HUES48 (cell line): ENCODE measurements at regions not wholly inside any gene's neighbourhood (a gene's known extent, or its start where the extent isn't known, plus 50 kb on each side); places are given as distances from the start of the nearest gene placed in this dataset.

Source experiments
- H3K27ac ChIP-seq: one replicate; pipeline ENCODE4 v1.7.0; 2013; ENCODE audit warnings: low read depth, low read length, inconsistent platforms
- H3K27me3 ChIP-seq: 2 replicates; pipeline ENCODE4 v1.6.1; 2013; ENCODE audit warnings: mild to moderate bottlenecking, low read length; ENCODE audit not compliant: control insufficient read depth, insufficient read depth
- H3K36me3 ChIP-seq: 2 replicates; pipeline ENCODE4 v1.6.1; 2013; ENCODE audit warnings: low read length; ENCODE audit not compliant: control insufficient read depth, insufficient read depth
- H3K4me1 ChIP-seq: 2 replicates; pipeline ENCODE4 v1.6.1; 2013; ENCODE audit warnings: mild to moderate bottlenecking, low read length; ENCODE audit not compliant: control insufficient read depth, insufficient read depth
- H3K4me3 ChIP-seq: 2 replicates; pipeline ENCODE4 v1.5.1; 2013; ENCODE audit warnings: mild to moderate bottlenecking, low read depth, low read length
- H3K9ac ChIP-seq: 2 replicates; pipeline ENCODE4 v1.6.1; 2013; ENCODE audit warnings: mild to moderate bottlenecking, low read depth, low read length, moderate library complexity
- H3K9me3 ChIP-seq: 2 replicates; pipeline ENCODE4 v1.6.1; 2013; ENCODE audit warnings: low read length; ENCODE audit not compliant: control insufficient read depth, insufficient read depth

- H3K9me3 ChIP-seq = no peaks in the 10 kb centered on the region
- H3K9ac ChIP-seq = no peak overlapping the region
Observed at GRCh38 chr6:141134723-141135122, 998.0 kb upstream of the GJE1 start.

DNA sequence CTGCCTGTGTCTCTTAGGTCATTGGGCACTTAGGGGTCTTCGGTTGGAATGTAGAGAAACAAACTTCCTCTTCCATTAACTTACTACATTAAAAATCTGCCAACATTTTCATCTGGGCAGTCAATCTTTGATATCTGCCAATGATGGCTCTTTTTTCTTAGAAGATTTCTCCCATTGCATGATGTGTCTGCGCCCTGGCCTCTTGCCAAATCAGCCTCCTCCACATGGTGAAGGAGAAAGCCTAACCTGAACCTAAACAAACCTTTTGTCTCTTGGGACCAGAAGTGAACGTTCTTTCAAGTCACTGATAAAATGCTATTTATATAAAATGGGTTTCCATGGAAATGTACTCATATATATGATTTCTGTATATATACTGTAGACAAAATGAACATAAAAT lies 998.9 kb upstream of the GJE1 start:
- H3K27ac ChIP-seq = no peak overlapping the region
- H3K4me1 ChIP-seq = no peaks in the 10 kb centered on the region
- no peak overlapping the region for H3K9ac ChIP-seq
- no peaks in the 10 kb centered on the region for H3K9me3 ChIP-seq
- no peak overlapping the region for H3K4me3 ChIP-seq
- H3K36me3 ChIP-seq = no peaks in the 10 kb centered on the region
- no peaks in the 10 kb centered on the region for H3K27me3 ChIP-seq

More at GRCh38 chr6:141134723-141135122, 998.0 kb upstream of the GJE1 start:
- Histone ChIP-seq H3K36me3 (no peaks in the 10 kb centered on the region), H3K4me3 (no peak overlapping the region), H3K4me1 (no peaks in the 10 kb centered on the region), H3K27me3 (no peaks in the 10 kb centered on the region), H3K27ac (no peak overlapping the region)

- no peaks in the 10 kb centered on the region for H3K27me3 ChIP-seq
- no peak overlapping the region for H3K27ac ChIP-seq
- no peak overlapping the region for H3K4me3 ChIP-seq
Observed at GRCh38 chr6:141133346-141133745, 999.4 kb upstream of the GJE1 start.

DNA sequence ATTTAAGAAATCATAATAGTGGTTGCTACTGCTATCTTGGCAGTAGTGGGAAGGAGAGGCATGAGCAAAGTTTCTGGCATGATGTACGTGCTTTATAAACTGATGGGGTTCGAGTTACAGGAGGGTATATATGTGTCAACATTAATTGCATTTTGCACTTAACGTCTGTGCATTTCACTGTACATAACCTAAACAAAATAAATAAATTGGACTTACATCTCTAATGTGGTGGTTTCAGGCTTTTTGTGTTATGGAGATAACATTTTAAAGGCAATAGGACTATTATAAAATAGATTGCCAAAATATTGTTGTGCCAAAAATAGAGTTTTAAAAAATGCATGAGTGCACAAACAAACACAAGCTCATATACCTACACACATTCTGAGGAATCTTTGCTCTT lies 1001.1 kb upstream of the GJE1 start:
- no peaks in the 10 kb centered on the region for H3K27me3 ChIP-seq
- H3K36me3 ChIP-seq = no peaks in the 10 kb centered on the region
- H3K9ac ChIP-seq = no peak overlapping the region
- H3K4me3 ChIP-seq = no peak overlapping the region
- no peaks in the 10 kb centered on the region for H3K4me1 ChIP-seq
- no peaks in the 10 kb centered on the region for H3K9me3 ChIP-seq
- H3K27ac ChIP-seq = no peak overlapping the region

More at GRCh38 chr6:141133346-141133745, 999.4 kb upstream of the GJE1 start:
- Histone ChIP-seq H3K9ac (no peak overlapping the region), H3K36me3 (no peaks in the 10 kb centered on the region), H3K9me3 (no peaks in the 10 kb centered on the region), H3K4me1 (no peaks in the 10 kb centered on the region)

GRCh38 chr6:141123497-141123896 lies 1009.2 kb upstream of the GJE1 start:
- Histone ChIP-seq H3K36me3 (no peaks in the 10 kb centered on the region), H3K4me1 (no peaks in the 10 kb centered on the region), H3K27ac (no peak overlapping the region), H3K9me3 (no peaks in the 10 kb centered on the region), H3K27me3 (no peaks in the 10 kb centered on the region), H3K4me3 (no peak overlapping the region), H3K9ac (no peak overlapping the region)

- Histone ChIP-seq H3K4me3 (no peak overlapping the region), H3K27ac (no peak overlapping the region), H3K9ac (no peak overlapping the region), H3K27me3 (no peaks in the 10 kb centered on the region), H3K4me1 (no peaks in the 10 kb centered on the region), H3K36me3 (no peaks in the 10 kb centered on the region), H3K9me3 (no peaks in the 10 kb centered on the region)
Observed at GRCh38 chr6:141123049-141123448, 1009.7 kb upstream of the GJE1 start.

- H3K4me1 ChIP-seq = no peaks in the 10 kb centered on the region
Observed at GRCh38 chr6:141118991-141119390, 1013.7 kb upstream of the GJE1 start.

GRCh38 chr6:141117874-141118273 lies 1014.9 kb upstream of the GJE1 start:
- no peaks in the 10 kb centered on the region for H3K36me3 ChIP-seq
- H3K9me3 ChIP-seq = no peaks in the 10 kb centered on the region
- H3K4me3 ChIP-seq = no peak overlapping the region
- no peak overlapping the region for H3K27ac ChIP-seq
- no peak overlapping the region for H3K9ac ChIP-seq
- no peaks in the 10 kb centered on the region for H3K27me3 ChIP-seq
- no peaks in the 10 kb centered on the region for H3K4me1 ChIP-seq

More at GRCh38 chr6:141118991-141119390, 1013.7 kb upstream of the GJE1 start:
- no peak overlapping the region for H3K4me3 ChIP-seq
- no peak overlapping the region for H3K27ac ChIP-seq
- no peaks in the 10 kb centered on the region for H3K27me3 ChIP-seq
- H3K9me3 ChIP-seq = no peaks in the 10 kb centered on the region
- no peak overlapping the region for H3K9ac ChIP-seq
- no peaks in the 10 kb centered on the region for H3K36me3 ChIP-seq

DNA sequence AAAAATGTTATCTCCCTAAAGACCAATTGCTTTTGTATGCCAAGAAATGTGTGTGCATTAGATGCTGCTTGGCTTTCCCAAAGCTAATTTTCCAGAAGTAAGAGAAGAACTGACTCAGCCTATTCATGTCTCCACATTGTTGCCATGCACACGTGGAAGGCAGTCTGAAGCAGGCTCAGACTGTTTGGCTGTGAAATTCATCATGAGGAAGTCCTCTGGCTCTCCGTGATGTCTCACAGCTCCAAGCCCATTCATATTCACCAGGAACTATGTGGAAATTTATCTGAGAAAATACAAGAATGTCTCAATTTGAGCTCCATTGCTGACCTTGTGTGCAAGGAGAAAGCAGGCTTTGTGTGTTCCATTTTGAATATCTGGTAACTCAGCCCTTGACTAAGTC lies 1022.2 kb upstream of the GJE1 start:
- Histone ChIP-seq H3K27ac (no peak overlapping the region), H3K4me1 (peaks cover 42% of the 10 kb centered on the region), H3K27me3 (no peaks in the 10 kb centered on the region), H3K9me3 (no peaks in the 10 kb centered on the region), H3K4me3 (no peak overlapping the region), H3K36me3 (no peaks in the 10 kb centered on the region), H3K9ac (no peak overlapping the region)

- Histone ChIP-seq H3K4me1 (peaks cover 44% of the 10 kb centered on the region), H3K36me3 (no peaks in the 10 kb centered on the region), H3K27ac (no peak overlapping the region), H3K27me3 (no peaks in the 10 kb centered on the region), H3K4me3 (no peak overlapping the region), H3K9ac (no peak overlapping the region), H3K9me3 (0 out of 2 replicates have a peak, but pooled peaks cover 2% of the 10 kb centered on the region)
Observed at GRCh38 chr6:141107591-141108160, 1025.0 kb upstream of the GJE1 start.

GRCh38 chr6:141105481-141105880 lies 1027.2 kb upstream of the GJE1 start:
- Histone ChIP-seq H3K36me3 (no peaks in the 10 kb centered on the region), H3K9ac (peak overlapping the region; percentile 16), H3K4me3 (no peak overlapping the region), H3K27ac (peak overlapping the region; percentile 82), H3K4me1 (peaks cover 24% of the 10 kb centered on the region), H3K27me3 (no peaks in the 10 kb centered on the region), H3K9me3 (0 out of 2 replicates have a peak, but pooled peaks cover 2% of the 10 kb centered on the region)
